GM23248 (cell line): ENCODE measurements at regions not wholly inside any gene's neighbourhood (a gene's known extent, or its start where the extent isn't known, plus 50 kb on each side); places are given as distances from the start of the nearest gene placed in this dataset.

Source experiments
- EZH2 ChIP-seq: fragments of 200-600 bp; sonication (generic); IDR thresholded peaks from 2 replicates; pipeline ENCODE4 v1.6.1; 2018; ENCODE audit warnings: antibody characterized with exemption, mild to moderate bottlenecking; ENCODE audit not compliant: insufficient read depth, poor library complexity, severe bottlenecking
- EZH2phosphoT487 ChIP-seq: fragments of 200-600 bp; sonication (generic); IDR thresholded peaks from 2 replicates; pipeline ENCODE4 v1.6.1; 2018; ENCODE audit warnings: antibody characterized with exemption, moderate library complexity, mild to moderate bottlenecking, low read depth; ENCODE audit not compliant: insufficient read depth

DNA sequence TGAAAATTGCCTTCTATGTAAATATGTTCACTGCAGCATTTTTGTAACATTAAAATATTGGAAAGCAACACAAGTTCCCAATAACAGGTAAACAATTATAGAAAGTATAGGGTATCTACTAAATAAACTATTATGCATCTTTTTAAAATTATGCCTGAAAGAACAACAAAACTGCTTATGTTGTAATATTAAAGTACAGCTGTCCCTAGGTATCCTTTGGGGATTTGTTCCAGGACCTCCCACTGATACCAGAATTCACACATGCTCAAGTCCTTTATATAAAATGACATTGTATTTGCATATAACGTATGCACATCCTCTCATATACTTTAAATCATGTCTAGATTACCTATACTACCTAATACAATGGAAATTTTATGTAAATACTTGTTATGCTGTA is 121.8 kb upstream of the TNFSF4 start:
- TF ChIP-seq EZH2: no peak
- TF ChIP-seq EZH2phosphoT487: no peak
